ENCODE measurements at regions not wholly inside any gene's neighbourhood (a gene's known extent, or its start where the extent isn't known, plus 50 kb on each side); places are given as distances from the start of the nearest gene placed in this dataset.

- Histone ChIP-seq H3K4me2 (ENCODE audit: insufficient read depth, insufficient read length, low read length) (no peak overlapping the region), H2BK15ac (ENCODE audit: low read depth, low read length) (no peak overlapping the region), H4K5ac (ENCODE audit: insufficient read length, low read depth, low read length) (no peak overlapping the region), H3K27ac (ENCODE audit: insufficient read length, low read depth, low read length) (no peak overlapping the region), H2BK20ac (ENCODE audit: low read depth, low read length, poor library complexity, severe bottlenecking) (no peak overlapping the region), H3K4ac (ENCODE audit: low read depth, low read length) (no peak overlapping the region), H2AFZ (ENCODE audit: low read length) (no peak overlapping the region), H2BK5ac (ENCODE audit: insufficient read length, low read length) (no peak overlapping the region), H4K91ac (ENCODE audit: insufficient read length, low read depth, low read length) (no peak overlapping the region), H3K56ac (ENCODE audit: insufficient read length, low read depth, low read length) (no peak overlapping the region), H3K79me1 (ENCODE audit: insufficient read depth, low read depth, low read length, poor library complexity, severe bottlenecking) (no peaks in the 10 kb centered on the region), H3K18ac (ENCODE audit: insufficient read length, low read depth, low read length) (no peak overlapping the region), H3K4me1 (ENCODE audit: insufficient read depth, low read length) (no peaks in the 10 kb centered on the region), H3K27me3 (ENCODE audit: insufficient read depth, low read length) (no peaks in the 10 kb centered on the region), H3K9me3 (ENCODE audit: control insufficient read depth, low read depth, low read length) (no peaks in the 10 kb centered on the region), H3K14ac (ENCODE audit: insufficient read depth, low read length) (no peak overlapping the region), H2AK5ac (ENCODE audit: insufficient read length, low read length) (no peak overlapping the region), H4K20me1 (ENCODE audit: control insufficient read depth, insufficient read depth, insufficient read length) (no peaks in the 10 kb centered on the region), H2BK12ac (ENCODE audit: insufficient read length, low read depth, low read length) (no peak overlapping the region), H3K23me2 (ENCODE audit: insufficient read length, low read depth, low read length, poor library complexity, severe bottlenecking) (peaks cover 2% of the 10 kb centered on the region), H3K23ac (ENCODE audit: insufficient read length, low read depth, low read length) (no peak overlapping the region), H4K8ac (replicated peaks; ENCODE audit: insufficient read length, low read depth, low read length) (no peak overlapping the region), H3K9ac (ENCODE audit: extremely low read depth, insufficient read length, low read length) (no peak overlapping the region), H2BK120ac (ENCODE audit: low read depth, low read length, poor library complexity, severe bottlenecking) (no peak overlapping the region), H3K79me2 (ENCODE audit: insufficient read depth, low read length) (no peaks in the 10 kb centered on the region), H3T11ph (ENCODE audit: low read length) (no peak overlapping the region)
- DNase-seq: no peak
- WGBS (ENCODE audit: extremely low coverage, insufficient read length, low lambda C conversion rate): no CpG with 5 or more reads among the region's 15 CpGs
- H3K9me3 Mint-ChIP-seq: no peaks in the 10 kb centered on the region
- peaks cover 12 to 17% of the 10 kb centered on the region in 2 experiments for H3K4me1 Mint-ChIP-seq
- H3K27ac Mint-ChIP-seq: no peak overlapping the region
- TF ChIP-seq CTCF (conservative IDR thresholded peaks at IDR 0.05): no peak
- no peaks in the 10 kb centered on the region for H3K36me3 Mint-ChIP-seq (ENCODE audit: insufficient read depth in 1 of 3, low read depth in 3 of 3)
- H3K27me3 Mint-ChIP-seq (ENCODE audit: low read depth): no peaks in the 10 kb centered on the region; the same call in 1 of the 2 replicates
- no peak overlapping the region for H3K4me3 Mint-ChIP-seq
Measured at GRCh38 chr22:36085476-36086169, 57.0 kb upstream of the RBFOX2 start.
